ENCODE measurements at regions not wholly inside any gene's neighbourhood (a gene's known extent, or its start where the extent isn't known, plus 50 kb on each side); places are given as distances from the start of the nearest gene placed in this dataset.
"Not testable (repeated sequence)": the region's sequence is repeated elsewhere in the genome, so short reads cannot be mapped to it uniquely, and the experiment has no call there.

GRCh38 chr19:14328406-14328805, 52.8 kb upstream of the ADGRE5 start:
- no peak overlapping the region for H3K27ac ChIP-seq (ENCODE audit: low read length)
- H3K27me3 ChIP-seq (ENCODE audit: control insufficient read depth, insufficient read depth) = no peaks in the 10 kb centered on the region
- H3K4me3 ChIP-seq (ENCODE audit: low read length) = no peak overlapping the region
- H3K4me1 ChIP-seq (ENCODE audit: control insufficient read depth, insufficient read depth, low read length) = no peaks in the 10 kb centered on the region
- ATAC-seq = no peak
- no peak for DNase-seq
- H3K9me3 ChIP-seq (ENCODE audit: control insufficient read depth, low read length) = no peaks in the 10 kb centered on the region
- intact Hi-C loops (cut with DNase I) = no loop called here
- WGBS = 92% methylated on average over 6 of the region's 6 CpGs

- H3K4me3 ChIP-seq (ENCODE audit: low read length); ATAC-seq; DNase-seq; H3K27me3 ChIP-seq (ENCODE audit: control insufficient read depth, insufficient read depth); H3K27ac ChIP-seq (ENCODE audit: low read length); H3K9me3 ChIP-seq (ENCODE audit: control insufficient read depth, low read length); H3K4me1 ChIP-seq (ENCODE audit: control insufficient read depth, insufficient read depth, low read length); intact Hi-C loops (cut with DNase I): not testable (repeated sequence)
- WGBS = 90% methylated on average over 8 of the region's 8 CpGs
Measured at GRCh38 chr19:14327061-14327460, 54.2 kb upstream of the ADGRE5 start.

GRCh38 chr19:14325863-14326262, 55.4 kb upstream of the ADGRE5 start:
- ATAC-seq (no peak), DNase-seq (no peak)
- Histone ChIP-seq H3K27ac (ENCODE audit: low read length) (no peak overlapping the region), H3K4me3 (ENCODE audit: low read length) (no peak overlapping the region), H3K9me3 (ENCODE audit: control insufficient read depth, low read length) (no peaks in the 10 kb centered on the region), H3K4me1 (ENCODE audit: control insufficient read depth, insufficient read depth, low read length) (no peaks in the 10 kb centered on the region), H3K27me3 (ENCODE audit: control insufficient read depth, insufficient read depth) (no peaks in the 10 kb centered on the region)
- intact Hi-C loops (cut with DNase I) = no loop called here
- WGBS = 60% methylated on average over 1 of the region's 1 CpG

- WGBS = 97% methylated on average over 3 of the region's 3 CpGs
- no peak overlapping the region for H3K27ac ChIP-seq (ENCODE audit: low read length)
- DNase-seq = no peak
- no peaks in the 10 kb centered on the region for H3K9me3 ChIP-seq (ENCODE audit: control insufficient read depth, low read length)
- ATAC-seq = no peak
- H3K4me1 ChIP-seq (ENCODE audit: control insufficient read depth, insufficient read depth, low read length) = no peaks in the 10 kb centered on the region
- no peaks in the 10 kb centered on the region for H3K27me3 ChIP-seq (ENCODE audit: control insufficient read depth, insufficient read depth)
- intact Hi-C loops (cut with DNase I) = no loop called here
- no peak overlapping the region for H3K4me3 ChIP-seq (ENCODE audit: low read length)
Measured at GRCh38 chr19:14325134-14325533, 56.1 kb upstream of the ADGRE5 start.

- H3K27ac ChIP-seq (ENCODE audit: low read length) = no peak overlapping the region
- no peaks in the 10 kb centered on the region for H3K27me3 ChIP-seq (ENCODE audit: control insufficient read depth, insufficient read depth)
- no peak for ATAC-seq
- no peak overlapping the region for H3K4me3 ChIP-seq (ENCODE audit: low read length)
- intact Hi-C loops (cut with DNase I) = no loop called here
- H3K4me1 ChIP-seq (ENCODE audit: control insufficient read depth, insufficient read depth, low read length) = no peaks in the 10 kb centered on the region
- 74% methylated on average over 7 of the region's 7 CpGs for WGBS
- H3K9me3 ChIP-seq (ENCODE audit: control insufficient read depth, low read length) = no peaks in the 10 kb centered on the region
- DNase-seq = no peak
Measured at GRCh38 chr19:14322889-14323463, 58.3 kb upstream of the ADGRE5 start.

- DNase-seq = no peak
- intact Hi-C loops (cut with DNase I) = no loop called here
- Histone ChIP-seq H3K27me3 (ENCODE audit: control insufficient read depth, insufficient read depth) (no peaks in the 10 kb centered on the region), H3K4me1 (ENCODE audit: control insufficient read depth, insufficient read depth, low read length) (no peaks in the 10 kb centered on the region), H3K4me3 (ENCODE audit: low read length) (no peak overlapping the region), H3K9me3 (ENCODE audit: control insufficient read depth, low read length) (no peaks in the 10 kb centered on the region), H3K27ac (ENCODE audit: low read length) (no peak overlapping the region)
- 85% methylated on average over 3 of the region's 3 CpGs for WGBS
- ATAC-seq = no peak
Measured at GRCh38 chr19:14320253-14320652, 61.0 kb upstream of the ADGRE5 start.

GRCh38 chr19:14319720-14320119, 61.5 kb upstream of the ADGRE5 start:
- H3K9me3 ChIP-seq (ENCODE audit: control insufficient read depth, low read length); H3K4me1 ChIP-seq (ENCODE audit: control insufficient read depth, insufficient read depth, low read length); ATAC-seq; intact Hi-C loops (cut with DNase I); DNase-seq; H3K4me3 ChIP-seq (ENCODE audit: low read length); H3K27me3 ChIP-seq (ENCODE audit: control insufficient read depth, insufficient read depth); H3K27ac ChIP-seq (ENCODE audit: low read length): not testable (repeated sequence)
- 95% methylated on average over 6 of the region's 6 CpGs for WGBS

- no peaks in the 10 kb centered on the region for H3K4me1 ChIP-seq (ENCODE audit: control insufficient read depth, insufficient read depth, low read length)
- DNase-seq = peak; percentile 29 to 69 (median 69)
- H3K27ac ChIP-seq (ENCODE audit: low read length) = no peak overlapping the region
- peak in 1 of 2 donors; percentile 44 for ATAC-seq
- 12% methylated on average over 12 of the region's 12 CpGs for WGBS
- no peak overlapping the region for H3K4me3 ChIP-seq (ENCODE audit: low read length)
- H3K9me3 ChIP-seq (ENCODE audit: control insufficient read depth, low read length) = no peaks in the 10 kb centered on the region
- no peaks in the 10 kb centered on the region for H3K27me3 ChIP-seq (ENCODE audit: control insufficient read depth, insufficient read depth)
- intact Hi-C loops (cut with DNase I) = no loop called here
Measured at GRCh38 chr19:14318873-14319272, 62.4 kb upstream of the ADGRE5 start.

GRCh38 chr19:14317157-14317556, 64.1 kb upstream of the ADGRE5 start:
- no peak for DNase-seq
- Histone ChIP-seq H3K27ac (ENCODE audit: low read length) (no peak overlapping the region), H3K9me3 (ENCODE audit: control insufficient read depth, low read length) (no peaks in the 10 kb centered on the region), H3K27me3 (ENCODE audit: control insufficient read depth, insufficient read depth) (no peaks in the 10 kb centered on the region), H3K4me3 (ENCODE audit: low read length) (no peak overlapping the region), H3K4me1 (ENCODE audit: control insufficient read depth, insufficient read depth, low read length) (no peaks in the 10 kb centered on the region)
- no peak for ATAC-seq
- WGBS = 80% methylated on average over 21 of the region's 21 CpGs
- intact Hi-C loops (cut with DNase I) = no loop called here

- no peak for DNase-seq
- WGBS = 85% methylated on average over 10 of the region's 10 CpGs
Measured at GRCh38 chr19:14315433-14315832, 65.8 kb upstream of the ADGRE5 start.

GRCh38 chr19:14310055-14310454, 71.2 kb upstream of the ADGRE5 start:
- Histone ChIP-seq H3K27me3 (ENCODE audit: control insufficient read depth, insufficient read depth) (no peaks in the 10 kb centered on the region), H3K27ac (ENCODE audit: low read length) (no peak overlapping the region), H3K4me3 (ENCODE audit: low read length) (no peak overlapping the region), H3K4me1 (ENCODE audit: control insufficient read depth, insufficient read depth, low read length) (no peaks in the 10 kb centered on the region), H3K9me3 (ENCODE audit: control insufficient read depth, low read length) (no peaks in the 10 kb centered on the region)
- no peak for DNase-seq
- 75% methylated on average over 5 of the region's 5 CpGs for WGBS
- intact Hi-C loops (cut with DNase I) = no loop called here
- ATAC-seq = no peak

More at GRCh38 chr19:14315433-14315832, 65.8 kb upstream of the ADGRE5 start:
- Histone ChIP-seq H3K27ac (ENCODE audit: low read length) (no peak overlapping the region), H3K27me3 (ENCODE audit: control insufficient read depth, insufficient read depth) (no peaks in the 10 kb centered on the region), H3K4me3 (ENCODE audit: low read length) (no peak overlapping the region), H3K4me1 (ENCODE audit: control insufficient read depth, insufficient read depth, low read length) (no peaks in the 10 kb centered on the region), H3K9me3 (ENCODE audit: control insufficient read depth, low read length) (no peaks in the 10 kb centered on the region)
- ATAC-seq = no peak
- intact Hi-C loops (cut with DNase I) = no loop called here

- no peak overlapping the region for H3K27ac ChIP-seq (ENCODE audit: low read length)
- intact Hi-C loops (cut with DNase I) = no loop called here
- 80% methylated on average over 6 of the region's 6 CpGs for WGBS
Measured at GRCh38 chr19:14305706-14306105, 75.5 kb upstream of the ADGRE5 start.

More at GRCh38 chr19:14305706-14306105, 75.5 kb upstream of the ADGRE5 start:
- H3K4me3 ChIP-seq (ENCODE audit: low read length) = no peak overlapping the region
- H3K9me3 ChIP-seq (ENCODE audit: control insufficient read depth, low read length) = no peaks in the 10 kb centered on the region
- no peaks in the 10 kb centered on the region for H3K4me1 ChIP-seq (ENCODE audit: control insufficient read depth, insufficient read depth, low read length)
- no peak for ATAC-seq
- DNase-seq = no peak
- H3K27me3 ChIP-seq (ENCODE audit: control insufficient read depth, insufficient read depth) = no peaks in the 10 kb centered on the region
